HG02798 (cell line): ENCODE measurements at regions not wholly inside any gene's neighbourhood (a gene's known extent, or its start where the extent isn't known, plus 50 kb on each side); places are given as distances from the start of the nearest gene placed in this dataset.
"Not testable (repeated sequence)": the region's sequence is repeated elsewhere in the genome, so short reads cannot be mapped to it uniquely, and the experiment has no call there.

Source experiments
- ATAC-seq: cut with Tn5 transposase; IDR thresholded peaks from one replicate; pipeline ENCODE4 v1.9.1; 2021; ENCODE audit warnings: mild to moderate bottlenecking; ENCODE audit not compliant: unreplicated experiment, poor library complexity

- no peak for ATAC-seq
Observed at GRCh38 chr6:56753811-56754210, 111.1 kb upstream of the DST start.

- no peak for ATAC-seq
Observed at GRCh38 chr6:56752534-56752933, 109.8 kb upstream of the DST start.

GRCh38 chr6:56752009-56752408, 109.3 kb upstream of the DST start:
- ATAC-seq, result no peak

GRCh38 chr6:56751604-56752003, 108.9 kb upstream of the DST start:
- ATAC-seq, result no peak

- no peak for ATAC-seq
Observed at GRCh38 chr6:56750686-56751085, 108.0 kb upstream of the DST start.

- no peak for ATAC-seq
Observed at GRCh38 chr6:56749632-56750151, 107.0 kb upstream of the DST start.

- ATAC-seq, result no peak
Observed at GRCh38 chr6:56746767-56747504, 104.2 kb upstream of the DST start.

- no peak for ATAC-seq
Observed at GRCh38 chr6:56745971-56746370, 103.3 kb upstream of the DST start.

GRCh38 chr6:56745081-56745480, 102.4 kb upstream of the DST start:
- no peak for ATAC-seq

- no peak for ATAC-seq
Observed at GRCh38 chr6:56744528-56744927, 101.8 kb upstream of the DST start.

GRCh38 chr6:56742122-56742791, 99.6 kb upstream of the DST start:
- peak; percentile 75 for ATAC-seq

- no peak for ATAC-seq
Observed at GRCh38 chr6:56741472-56741871, 98.8 kb upstream of the DST start.

- no peak for ATAC-seq
Observed at GRCh38 chr6:56739836-56740815, 97.4 kb upstream of the DST start.

GRCh38 chr6:56736804-56737203, 94.1 kb upstream of the DST start:
- ATAC-seq, result no peak

GRCh38 chr6:56734335-56734734, 91.6 kb upstream of the DST start:
- no peak for ATAC-seq

- ATAC-seq, result no peak
Observed at GRCh38 chr6:56733211-56733697, 90.6 kb upstream of the DST start.

GRCh38 chr6:56732517-56732916, 89.8 kb upstream of the DST start:
- no peak for ATAC-seq

GRCh38 chr6:56730663-56731529, 88.2 kb upstream of the DST start:
- ATAC-seq, result no peak

GRCh38 chr6:56729719-56730118, 87.0 kb upstream of the DST start:
- no peak for ATAC-seq

GRCh38 chr6:56729166-56729565, 86.5 kb upstream of the DST start:
- not testable (repeated sequence) for ATAC-seq
